DOHH2 (cell line): ENCODE measurements at regions not wholly inside any gene's neighbourhood (a gene's known extent, or its start where the extent isn't known, plus 50 kb on each side); places are given as distances from the start of the nearest gene placed in this dataset.

Source experiments
- CTCF ChIP-seq: fragments of 200-600 bp; sonication (generic); IDR thresholded peaks from one replicate; pipeline ENCODE4 v1.5.1; 2014; ENCODE audit warnings: antibody characterized with exemption, mild to moderate bottlenecking, low read depth, low read length; ENCODE audit not compliant: poor library complexity, severe bottlenecking
- EZH2phosphoT487 ChIP-seq: fragments of 200-600 bp; sonication (generic); IDR thresholded peaks from 2 replicates; pipeline ENCODE4 v1.6.1; 2017; ENCODE audit warnings: borderline replicate concordance, mild to moderate bottlenecking, antibody characterized with exemption, low read length, moderate library complexity, mixed read lengths

GRCh38 chr2:108145557-108146326, 94.0 kb upstream of the SULT1C3 start:
- TF ChIP-seq CTCF (no peak), EZH2phosphoT487 (no peak)
